Keratinocyte (primary cell): ENCODE measurements at regions not wholly inside any gene's neighbourhood (a gene's known extent, or its start where the extent isn't known, plus 50 kb on each side); places are given as distances from the start of the nearest gene placed in this dataset.

Experiments used
- DNase-seq: peaks from one replicate; pipeline ENCODE4 v3.0.0-alpha.2; 2011; ENCODE audit warnings: low read depth, missing footprints, low spot score
- FAIRE-seq: peaks from 2 replicates; lab custom pipeline; 2011; peaks lifted over from hg19 to GRCh38; lab: Jason Lieb, UNC
- H2AFZ ChIP-seq: 2 replicates; pipeline ENCODE4 v1.6.0; 2012; ENCODE audit warnings: low read length, control low read depth, inconsistent platforms; ENCODE audit not compliant: control insufficient read depth
- H3K27ac ChIP-seq: 2 replicates; pipeline ENCODE4 v1.5.1; 2011; ENCODE audit warnings: low read length; ENCODE audit not compliant: control insufficient read depth, insufficient read depth
- H3K27me3 ChIP-seq: 3 replicates; pipeline ENCODE4 v1.6.0; 2011; ENCODE audit warnings: low read length; ENCODE audit not compliant: control insufficient read depth, insufficient read depth; ENCODE audit errors: extremely low read depth
- H3K36me3 ChIP-seq, 2 experiments: 2 replicates in 1 of 2; 3 replicates in 1 of 2; pipeline ENCODE4 v1.5.1; 2011; ENCODE audit warnings: low read length in 2 of 2, mild to moderate bottlenecking in 1 of 2; ENCODE audit not compliant: control insufficient read depth in 2 of 2, insufficient read depth in 2 of 2; ENCODE audit errors: extremely low read depth in 1 of 2
- H3K4me1 ChIP-seq: 3 replicates; pipeline ENCODE4 v1.5.1; 2011; ENCODE audit warnings: low read length; ENCODE audit not compliant: control insufficient read depth, insufficient read depth; ENCODE audit errors: extremely low read depth
- H3K4me2 ChIP-seq: 3 replicates; pipeline ENCODE4 v1.6.0; 2011; ENCODE audit warnings: low read depth, low read length; ENCODE audit not compliant: control insufficient read depth, insufficient read depth; ENCODE audit errors: extremely low read depth
- H3K4me3 ChIP-seq, 3 experiments: fragments of 200-600 bp in 1 of 3; sonication (generic) in 1 of 3; 2 replicates in 2 of 3; 3 replicates in 1 of 3; pipeline ENCODE4 v1.5.1; 2011 to 2016; ENCODE audit warnings: low read length in 3 of 3, mild to moderate bottlenecking in 3 of 3, control low read depth in 2 of 3, inconsistent platforms in 1 of 3, low read depth in 1 of 3, mixed read lengths in 1 of 3, mixed run types in 1 of 3, moderate library complexity in 1 of 3; ENCODE audit not compliant: control insufficient read depth in 2 of 3, insufficient read depth in 2 of 3; ENCODE audit errors: extremely low read depth in 1 of 3
- H3K79me2 ChIP-seq: 2 replicates; pipeline ENCODE4 v1.6.0; 2012; ENCODE audit warnings: low read length; ENCODE audit not compliant: control insufficient read depth, insufficient read depth
- H3K9ac ChIP-seq: 3 replicates; pipeline ENCODE4 v1.6.0; 2011; ENCODE audit warnings: low read length; ENCODE audit not compliant: control insufficient read depth, insufficient read depth; ENCODE audit errors: extremely low read depth
- H3K9me1 ChIP-seq: 3 replicates; pipeline ENCODE4 v1.6.0; 2011; ENCODE audit warnings: low read length; ENCODE audit not compliant: control insufficient read depth, insufficient read depth; ENCODE audit errors: extremely low read depth
- H3K9me3 ChIP-seq: 2 replicates; pipeline ENCODE4 v1.5.1; 2012; ENCODE audit warnings: low read depth, low read length; ENCODE audit not compliant: control insufficient read depth
- H4K20me1 ChIP-seq: 3 replicates; pipeline ENCODE4 v1.6.0; 2011; ENCODE audit warnings: low read length; ENCODE audit not compliant: control insufficient read depth, insufficient read depth; ENCODE audit errors: extremely low read depth
- CTCF ChIP-seq, 3 experiments: IDR thresholded peaks in 1 of 3; conservative IDR thresholded peaks in 1 of 3; optimal IDR thresholded peaks in 1 of 3; 2 replicates in 2 of 3; 3 replicates in 1 of 3; pipeline versions ENCODE3 to v1.5.1; 2011; ENCODE audit warnings: low read length in 3 of 3, mild to moderate bottlenecking in 3 of 3, moderate library complexity in 2 of 3, control low read depth in 1 of 3, inconsistent platforms in 1 of 3; ENCODE audit not compliant: insufficient read depth in 2 of 3; ENCODE audit errors: extremely low read depth in 1 of 3
- EZH2 ChIP-seq: IDR thresholded peaks from one replicate; pipeline ENCODE4 v1.6.1; 2012; ENCODE audit warnings: inconsistent platforms, mild to moderate bottlenecking, low read length, moderate library complexity
- dilution Hi-C: fragments of 300-500 bp; cut with MboI; formaldehyde crosslinking; loops from one replicate; pipeline ENCODE4 v1.7.0; 2020; ENCODE audit warnings: low sequenced_read_pairs; ENCODE audit not compliant: extremely low pct_ligation_motif_present

GRCh38 chrX:34343001-34343400 lies 210.9 kb upstream of the FAM47A start:
- FAIRE-seq, result no peak
- TF ChIP-seq CTCF (optimal IDR thresholded peaks at IDR 0.05 in 1 of 3, IDR thresholded peaks at IDR 0.05 in 1 of 3, conservative IDR thresholded peaks at IDR 0.05 in 1 of 3; ENCODE audit: extremely low read depth in 1 of 3, insufficient read depth in 2 of 3, low read length in 3 of 3) (no peak), EZH2 (no peak)

GRCh38 chrX:34341814-34342213 lies 209.7 kb upstream of the FAM47A start:
- FAIRE-seq (no peak), DNase-seq (no peak)
- Histone ChIP-seq H3K4me3 (no peak overlapping the region), H2AFZ (no peak overlapping the region), H4K20me1 (no peaks in the 10 kb centered on the region), H3K9me1 (no peaks in the 10 kb centered on the region), H3K27ac (no peak overlapping the region), H3K36me3 (no peaks in the 10 kb centered on the region), H3K4me2 (no peak overlapping the region), H3K4me1 (no peaks in the 10 kb centered on the region), H3K27me3 (no peaks in the 10 kb centered on the region), H3K79me2 (no peaks in the 10 kb centered on the region), H3K9me3 (no peaks in the 10 kb centered on the region), H3K9ac (no peak overlapping the region)
- TF ChIP-seq EZH2 (no peak), CTCF (optimal IDR thresholded peaks at IDR 0.05 in 1 of 3, IDR thresholded peaks at IDR 0.05 in 1 of 3, conservative IDR thresholded peaks at IDR 0.05 in 1 of 3; ENCODE audit: extremely low read depth in 1 of 3, insufficient read depth in 2 of 3, low read length in 3 of 3) (no peak)
- dilution Hi-C loops, result no loop called here

More at GRCh38 chrX:34343001-34343400, 210.9 kb upstream of the FAM47A start:
- H3K27ac ChIP-seq, result no peak overlapping the region
- no peaks in the 10 kb centered on the region for H4K20me1 ChIP-seq
- no peaks in the 10 kb centered on the region for H3K4me1 ChIP-seq
- H3K9me3 ChIP-seq, result no peaks in the 10 kb centered on the region
- dilution Hi-C loops, result no loop called here
- H3K9me1 ChIP-seq, result no peaks in the 10 kb centered on the region
- no peak overlapping the region for H3K4me3 ChIP-seq
- H3K9ac ChIP-seq, result no peak overlapping the region
- H3K4me2 ChIP-seq, result no peak overlapping the region
- no peaks in the 10 kb centered on the region for H3K79me2 ChIP-seq
- DNase-seq, result no peak
- no peaks in the 10 kb centered on the region for H3K36me3 ChIP-seq
- no peak overlapping the region for H2AFZ ChIP-seq
- no peaks in the 10 kb centered on the region for H3K27me3 ChIP-seq
